Neural cell (in vitro differentiated cells): ENCODE measurements at regions not wholly inside any gene's neighbourhood (a gene's known extent, or its start where the extent isn't known, plus 50 kb on each side); places are given as distances from the start of the nearest gene placed in this dataset.

Experiments used
- H2AFZ ChIP-seq: fragments of 200-600, 300-800 bp; sonication (generic), shearing (Covaris generic); 2 replicates; pipeline ENCODE4 v1.6.0; 2014; ENCODE audit warnings: low read depth, mild to moderate bottlenecking, antibody characterized with exemption, low read length, moderate library complexity
- H3F3A ChIP-seq: fragments of 200-600 bp; shearing (Covaris generic); 2 replicates; pipeline ENCODE4 v1.6.1; 2016; ENCODE audit warnings: mild to moderate bottlenecking, moderate library complexity, mixed read lengths, antibody characterized with exemption, low read length; ENCODE audit not compliant: insufficient read depth, poor library complexity, severe bottlenecking
- H3K27ac ChIP-seq: fragments of 200-600, 300-800 bp; sonication (generic), shearing (Covaris generic); 2 replicates; pipeline ENCODE4 v1.5.1; 2014; ENCODE audit warnings: mild to moderate bottlenecking, low read length, moderate library complexity
- H3K27me3 ChIP-seq: fragments of 300-800, 200-600 bp; sonication (generic), shearing (Covaris generic); 2 replicates; pipeline ENCODE4 v1.6.0; 2014; ENCODE audit warnings: mild to moderate bottlenecking, low read depth, low read length, moderate library complexity; ENCODE audit not compliant: insufficient read depth
- H3K36me3 ChIP-seq: fragments of 300-800, 200-600 bp; sonication (generic), shearing (Covaris generic); 2 replicates; pipeline ENCODE4 v1.5.1; 2014; ENCODE audit warnings: mild to moderate bottlenecking, antibody characterized with exemption, low read length, moderate library complexity; ENCODE audit not compliant: insufficient read depth
- H3K4me2 ChIP-seq: fragments of 300-800, 200-600 bp; sonication (generic), shearing (Covaris generic); 2 replicates; pipeline ENCODE4 v1.6.0; 2014; ENCODE audit warnings: mild to moderate bottlenecking, low read length
- H3K4me3 ChIP-seq: fragments of 300-800, 200-600 bp; sonication (generic), shearing (Covaris generic); 2 replicates; pipeline ENCODE4 v1.5.1; 2014; ENCODE audit warnings: mild to moderate bottlenecking, low read length, moderate library complexity
- H3K79me2 ChIP-seq: fragments of 200-600 bp; shearing (Covaris generic); replicated peaks from 2 replicates; pipeline ENCODE4 v1.6.0; 2014; ENCODE audit warnings: mild to moderate bottlenecking, low read length, moderate library complexity; ENCODE audit not compliant: insufficient read depth
- H3K9ac ChIP-seq: fragments of 300-800, 200-600 bp; sonication (generic), shearing (Covaris generic); 2 replicates; pipeline ENCODE4 v1.6.1; 2016; ENCODE audit warnings: mild to moderate bottlenecking, low read length, mixed read lengths
- H3K9me2 ChIP-seq: fragments of 200-600 bp; shearing (Covaris generic); 2 replicates; pipeline ENCODE4 v1.6.1; 2016; ENCODE audit warnings: mild to moderate bottlenecking, low read length, mixed read lengths; ENCODE audit not compliant: insufficient read depth
- H3K9me3 ChIP-seq: fragments of 200-600, 300-800 bp; sonication (generic), shearing (Covaris generic); 2 replicates; pipeline ENCODE4 v1.6.1; 2016; ENCODE audit warnings: mild to moderate bottlenecking, mixed run types, low read length, moderate library complexity, mixed read lengths
- H4K20me1 ChIP-seq: fragments of 200-600 bp; shearing (Covaris generic); 2 replicates; pipeline ENCODE4 v1.6.1; 2016; ENCODE audit warnings: mild to moderate bottlenecking, mixed run types; ENCODE audit not compliant: insufficient read depth
- EP300 ChIP-seq: fragments of 450-650 bp; conservative IDR thresholded peaks from 2 replicates; pipeline ENCODE4 v1.6.1; 2014; ENCODE audit warnings: antibody characterized with exemption, mild to moderate bottlenecking, moderate library complexity; ENCODE audit not compliant: poor library complexity, severe bottlenecking
- EZH2 ChIP-seq: fragments of 200-600, 300-800 bp; shearing (Covaris generic), sonication (generic); IDR thresholded peaks from 2 replicates; pipeline ENCODE4 v1.6.1; 2014; ENCODE audit warnings: antibody characterized with exemption, low read length, borderline replicate concordance, mild to moderate bottlenecking; ENCODE audit not compliant: insufficient read depth, poor library complexity, severe bottlenecking
- MXI1 ChIP-seq: fragments of 450-650 bp; conservative IDR thresholded peaks from 2 replicates; pipeline ENCODE4 v1.6.1; 2014; ENCODE audit warnings: antibody characterized with exemption, mild to moderate bottlenecking; ENCODE audit not compliant: poor library complexity, severe bottlenecking
- POLR2AphosphoS5 ChIP-seq: IDR thresholded peaks from 2 replicates; pipeline ENCODE4 v1.6.1; 2012
- RAD21 ChIP-seq: fragments of 450-650 bp; conservative IDR thresholded peaks from 2 replicates; pipeline ENCODE4 v1.6.1; 2014; ENCODE audit warnings: antibody characterized with exemption, mild to moderate bottlenecking, moderate library complexity
- SMC3 ChIP-seq: fragments of 450-650 bp; conservative IDR thresholded peaks from 2 replicates; pipeline ENCODE4 v1.6.1; 2014; ENCODE audit warnings: antibody characterized with exemption, mild to moderate bottlenecking, moderate library complexity; ENCODE audit not compliant: poor library complexity
- TAF1 ChIP-seq: IDR thresholded peaks from 2 replicates; pipeline ENCODE4 v1.6.1; 2012; ENCODE audit warnings: low read depth
- TF ChIP-seq, protein P1 (sequence below): IDR thresholded peaks from 2 replicates; pipeline ENCODE4 v1.6.1; 2012; ENCODE audit warnings: borderline replicate concordance
- TF ChIP-seq, protein P2 (sequence below): fragments of 450-650 bp; IDR thresholded peaks from 2 replicates; pipeline ENCODE4 v1.5.1; 2014; ENCODE audit warnings: antibody characterized with exemption, mild to moderate bottlenecking, moderate library complexity; ENCODE audit not compliant: poor library complexity, severe bottlenecking

DNA sequence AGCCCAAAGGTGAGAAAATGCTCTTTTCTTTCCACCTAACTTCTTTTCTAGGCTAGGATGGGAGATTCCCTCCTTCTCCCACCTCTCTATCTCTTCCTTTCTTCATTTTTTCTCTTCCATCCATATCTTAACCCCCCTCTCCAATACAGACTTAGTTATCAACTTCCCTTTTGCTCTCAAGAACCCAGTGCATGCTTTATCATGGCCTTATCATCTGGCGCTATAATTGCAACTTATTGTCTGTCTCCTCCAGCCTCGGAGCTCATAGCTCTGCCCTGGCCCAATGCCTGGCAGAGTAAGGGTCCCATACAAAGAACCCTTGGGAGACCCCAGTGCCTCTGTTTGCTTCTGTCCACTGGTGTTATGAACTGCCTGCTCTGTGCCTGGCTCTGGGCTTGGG, 71.0 kb upstream of the NFASC start:
- Histone ChIP-seq H3K9me3 (no peaks in the 10 kb centered on the region), H3K27ac (no peak overlapping the region), H3K9ac (no peak overlapping the region), H2AFZ (no peak overlapping the region), H3K9me2 (no peaks in the 10 kb centered on the region), H3K79me2 (no peaks in the 10 kb centered on the region), H3K36me3 (no peaks in the 10 kb centered on the region), H4K20me1 (no peaks in the 10 kb centered on the region), H3K4me2 (no peak overlapping the region), H3F3A (no peaks in the 10 kb centered on the region), H3K4me3 (no peak overlapping the region), H3K27me3 (no peaks in the 10 kb centered on the region)
- TF ChIP-seq SMC3, result no peak
- TF ChIP-seq POLR2AphosphoS5, result no peak
- TF ChIP-seq EZH2, result no peak
- TF ChIP-seq TAF1, result no peak
- TF ChIP-seq, protein P1, sequence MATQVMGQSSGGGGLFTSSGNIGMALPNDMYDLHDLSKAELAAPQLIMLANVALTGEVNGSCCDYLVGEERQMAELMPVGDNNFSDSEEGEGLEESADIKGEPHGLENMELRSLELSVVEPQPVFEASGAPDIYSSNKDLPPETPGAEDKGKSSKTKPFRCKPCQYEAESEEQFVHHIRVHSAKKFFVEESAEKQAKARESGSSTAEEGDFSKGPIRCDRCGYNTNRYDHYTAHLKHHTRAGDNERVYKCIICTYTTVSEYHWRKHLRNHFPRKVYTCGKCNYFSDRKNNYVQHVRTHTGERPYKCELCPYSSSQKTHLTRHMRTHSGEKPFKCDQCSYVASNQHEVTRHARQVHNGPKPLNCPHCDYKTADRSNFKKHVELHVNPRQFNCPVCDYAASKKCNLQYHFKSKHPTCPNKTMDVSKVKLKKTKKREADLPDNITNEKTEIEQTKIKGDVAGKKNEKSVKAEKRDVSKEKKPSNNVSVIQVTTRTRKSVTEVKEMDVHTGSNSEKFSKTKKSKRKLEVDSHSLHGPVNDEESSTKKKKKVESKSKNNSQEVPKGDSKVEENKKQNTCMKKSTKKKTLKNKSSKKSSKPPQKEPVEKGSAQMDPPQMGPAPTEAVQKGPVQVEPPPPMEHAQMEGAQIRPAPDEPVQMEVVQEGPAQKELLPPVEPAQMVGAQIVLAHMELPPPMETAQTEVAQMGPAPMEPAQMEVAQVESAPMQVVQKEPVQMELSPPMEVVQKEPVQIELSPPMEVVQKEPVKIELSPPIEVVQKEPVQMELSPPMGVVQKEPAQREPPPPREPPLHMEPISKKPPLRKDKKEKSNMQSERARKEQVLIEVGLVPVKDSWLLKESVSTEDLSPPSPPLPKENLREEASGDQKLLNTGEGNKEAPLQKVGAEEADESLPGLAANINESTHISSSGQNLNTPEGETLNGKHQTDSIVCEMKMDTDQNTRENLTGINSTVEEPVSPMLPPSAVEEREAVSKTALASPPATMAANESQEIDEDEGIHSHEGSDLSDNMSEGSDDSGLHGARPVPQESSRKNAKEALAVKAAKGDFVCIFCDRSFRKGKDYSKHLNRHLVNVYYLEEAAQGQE, result no peak
- no peak for TF ChIP-seq MXI1
- no peak for TF ChIP-seq RAD21
- TF ChIP-seq EP300, result no peak
- TF ChIP-seq, protein P2, sequence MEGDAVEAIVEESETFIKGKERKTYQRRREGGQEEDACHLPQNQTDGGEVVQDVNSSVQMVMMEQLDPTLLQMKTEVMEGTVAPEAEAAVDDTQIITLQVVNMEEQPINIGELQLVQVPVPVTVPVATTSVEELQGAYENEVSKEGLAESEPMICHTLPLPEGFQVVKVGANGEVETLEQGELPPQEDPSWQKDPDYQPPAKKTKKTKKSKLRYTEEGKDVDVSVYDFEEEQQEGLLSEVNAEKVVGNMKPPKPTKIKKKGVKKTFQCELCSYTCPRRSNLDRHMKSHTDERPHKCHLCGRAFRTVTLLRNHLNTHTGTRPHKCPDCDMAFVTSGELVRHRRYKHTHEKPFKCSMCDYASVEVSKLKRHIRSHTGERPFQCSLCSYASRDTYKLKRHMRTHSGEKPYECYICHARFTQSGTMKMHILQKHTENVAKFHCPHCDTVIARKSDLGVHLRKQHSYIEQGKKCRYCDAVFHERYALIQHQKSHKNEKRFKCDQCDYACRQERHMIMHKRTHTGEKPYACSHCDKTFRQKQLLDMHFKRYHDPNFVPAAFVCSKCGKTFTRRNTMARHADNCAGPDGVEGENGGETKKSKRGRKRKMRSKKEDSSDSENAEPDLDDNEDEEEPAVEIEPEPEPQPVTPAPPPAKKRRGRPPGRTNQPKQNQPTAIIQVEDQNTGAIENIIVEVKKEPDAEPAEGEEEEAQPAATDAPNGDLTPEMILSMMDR, result no peak

DNA sequence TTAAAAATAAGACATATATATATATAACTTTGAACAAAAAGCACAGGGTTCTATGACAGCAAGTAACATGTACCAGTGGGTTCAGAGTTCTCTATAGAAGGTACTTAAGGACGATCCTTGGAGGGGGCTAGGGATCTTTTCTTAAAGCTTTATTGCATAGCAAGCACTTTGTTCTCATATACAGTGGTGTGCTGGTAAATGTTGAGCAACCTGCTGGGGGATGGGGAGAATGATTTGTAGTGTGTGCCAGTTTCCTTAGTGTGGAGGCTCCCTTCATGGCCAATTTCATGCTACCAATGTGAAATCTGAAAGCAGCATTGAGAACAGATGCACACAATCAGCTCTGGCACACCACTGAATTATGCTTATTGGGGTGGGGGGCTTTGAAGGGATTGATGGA, 69.5 kb upstream of the NFASC start:
- Histone ChIP-seq H3K27me3 (no peaks in the 10 kb centered on the region), H3K79me2 (no peaks in the 10 kb centered on the region), H3K4me2 (no peak overlapping the region), H3K9ac (no peak overlapping the region), H3K9me3 (no peaks in the 10 kb centered on the region), H3K4me3 (no peak overlapping the region), H3F3A (no peaks in the 10 kb centered on the region), H3K9me2 (no peaks in the 10 kb centered on the region), H3K27ac (no peak overlapping the region), H2AFZ (no peak overlapping the region), H4K20me1 (no peaks in the 10 kb centered on the region), H3K36me3 (no peaks in the 10 kb centered on the region)
- TF ChIP-seq SMC3 (no peak), EZH2 (no peak), MXI1 (no peak), RAD21 (no peak)
